Neural cell (in vitro differentiated cells): ENCODE measurements at regions not wholly inside any gene's neighbourhood (a gene's known extent, or its start where the extent isn't known, plus 50 kb on each side); places are given as distances from the start of the nearest gene placed in this dataset.
"Not testable (repeated sequence)": the region's sequence is repeated elsewhere in the genome, so short reads cannot be mapped to it uniquely, and the experiment has no call there.

Source experiments
- H2AFZ ChIP-seq: fragments of 200-600, 300-800 bp; sonication (generic), shearing (Covaris generic); 2 replicates; pipeline ENCODE4 v1.6.0; 2014; ENCODE audit warnings: low read depth, mild to moderate bottlenecking, antibody characterized with exemption, low read length, moderate library complexity
- H3F3A ChIP-seq: fragments of 200-600 bp; shearing (Covaris generic); 2 replicates; pipeline ENCODE4 v1.6.1; 2016; ENCODE audit warnings: mild to moderate bottlenecking, moderate library complexity, mixed read lengths, antibody characterized with exemption, low read length; ENCODE audit not compliant: insufficient read depth, poor library complexity, severe bottlenecking
- H3K27ac ChIP-seq: fragments of 200-600, 300-800 bp; sonication (generic), shearing (Covaris generic); 2 replicates; pipeline ENCODE4 v1.5.1; 2014; ENCODE audit warnings: mild to moderate bottlenecking, low read length, moderate library complexity
- H3K27me3 ChIP-seq: fragments of 300-800, 200-600 bp; sonication (generic), shearing (Covaris generic); 2 replicates; pipeline ENCODE4 v1.6.0; 2014; ENCODE audit warnings: mild to moderate bottlenecking, low read depth, low read length, moderate library complexity; ENCODE audit not compliant: insufficient read depth
- H3K36me3 ChIP-seq: fragments of 300-800, 200-600 bp; sonication (generic), shearing (Covaris generic); 2 replicates; pipeline ENCODE4 v1.5.1; 2014; ENCODE audit warnings: mild to moderate bottlenecking, antibody characterized with exemption, low read length, moderate library complexity; ENCODE audit not compliant: insufficient read depth
- H3K4me2 ChIP-seq: fragments of 300-800, 200-600 bp; sonication (generic), shearing (Covaris generic); 2 replicates; pipeline ENCODE4 v1.6.0; 2014; ENCODE audit warnings: mild to moderate bottlenecking, low read length
- H3K4me3 ChIP-seq: fragments of 300-800, 200-600 bp; sonication (generic), shearing (Covaris generic); 2 replicates; pipeline ENCODE4 v1.5.1; 2014; ENCODE audit warnings: mild to moderate bottlenecking, low read length, moderate library complexity
- H3K79me2 ChIP-seq: fragments of 200-600 bp; shearing (Covaris generic); replicated peaks from 2 replicates; pipeline ENCODE4 v1.6.0; 2014; ENCODE audit warnings: mild to moderate bottlenecking, low read length, moderate library complexity; ENCODE audit not compliant: insufficient read depth
- H3K9ac ChIP-seq: fragments of 300-800, 200-600 bp; sonication (generic), shearing (Covaris generic); 2 replicates; pipeline ENCODE4 v1.6.1; 2016; ENCODE audit warnings: mild to moderate bottlenecking, low read length, mixed read lengths
- H3K9me2 ChIP-seq: fragments of 200-600 bp; shearing (Covaris generic); 2 replicates; pipeline ENCODE4 v1.6.1; 2016; ENCODE audit warnings: mild to moderate bottlenecking, low read length, mixed read lengths; ENCODE audit not compliant: insufficient read depth
- H3K9me3 ChIP-seq: fragments of 200-600, 300-800 bp; sonication (generic), shearing (Covaris generic); 2 replicates; pipeline ENCODE4 v1.6.1; 2016; ENCODE audit warnings: mild to moderate bottlenecking, mixed run types, low read length, moderate library complexity, mixed read lengths
- H4K20me1 ChIP-seq: fragments of 200-600 bp; shearing (Covaris generic); 2 replicates; pipeline ENCODE4 v1.6.1; 2016; ENCODE audit warnings: mild to moderate bottlenecking, mixed run types; ENCODE audit not compliant: insufficient read depth
- EP300 ChIP-seq: fragments of 450-650 bp; conservative IDR thresholded peaks from 2 replicates; pipeline ENCODE4 v1.6.1; 2014; ENCODE audit warnings: antibody characterized with exemption, mild to moderate bottlenecking, moderate library complexity; ENCODE audit not compliant: poor library complexity, severe bottlenecking
- EZH2 ChIP-seq: fragments of 200-600, 300-800 bp; shearing (Covaris generic), sonication (generic); IDR thresholded peaks from 2 replicates; pipeline ENCODE4 v1.6.1; 2014; ENCODE audit warnings: antibody characterized with exemption, low read length, borderline replicate concordance, mild to moderate bottlenecking; ENCODE audit not compliant: insufficient read depth, poor library complexity, severe bottlenecking
- MXI1 ChIP-seq: fragments of 450-650 bp; conservative IDR thresholded peaks from 2 replicates; pipeline ENCODE4 v1.6.1; 2014; ENCODE audit warnings: antibody characterized with exemption, mild to moderate bottlenecking; ENCODE audit not compliant: poor library complexity, severe bottlenecking
- POLR2AphosphoS5 ChIP-seq: IDR thresholded peaks from 2 replicates; pipeline ENCODE4 v1.6.1; 2012
- RAD21 ChIP-seq: fragments of 450-650 bp; conservative IDR thresholded peaks from 2 replicates; pipeline ENCODE4 v1.6.1; 2014; ENCODE audit warnings: antibody characterized with exemption, mild to moderate bottlenecking, moderate library complexity
- SMC3 ChIP-seq: fragments of 450-650 bp; conservative IDR thresholded peaks from 2 replicates; pipeline ENCODE4 v1.6.1; 2014; ENCODE audit warnings: antibody characterized with exemption, mild to moderate bottlenecking, moderate library complexity; ENCODE audit not compliant: poor library complexity
- TAF1 ChIP-seq: IDR thresholded peaks from 2 replicates; pipeline ENCODE4 v1.6.1; 2012; ENCODE audit warnings: low read depth
- TF ChIP-seq, protein P1 (sequence below): fragments of 450-650 bp; IDR thresholded peaks from 2 replicates; pipeline ENCODE4 v1.5.1; 2014; ENCODE audit warnings: antibody characterized with exemption, mild to moderate bottlenecking, moderate library complexity; ENCODE audit not compliant: poor library complexity, severe bottlenecking
- TF ChIP-seq, protein P2 (sequence below): IDR thresholded peaks from 2 replicates; pipeline ENCODE4 v1.6.1; 2012; ENCODE audit warnings: borderline replicate concordance

DNA sequence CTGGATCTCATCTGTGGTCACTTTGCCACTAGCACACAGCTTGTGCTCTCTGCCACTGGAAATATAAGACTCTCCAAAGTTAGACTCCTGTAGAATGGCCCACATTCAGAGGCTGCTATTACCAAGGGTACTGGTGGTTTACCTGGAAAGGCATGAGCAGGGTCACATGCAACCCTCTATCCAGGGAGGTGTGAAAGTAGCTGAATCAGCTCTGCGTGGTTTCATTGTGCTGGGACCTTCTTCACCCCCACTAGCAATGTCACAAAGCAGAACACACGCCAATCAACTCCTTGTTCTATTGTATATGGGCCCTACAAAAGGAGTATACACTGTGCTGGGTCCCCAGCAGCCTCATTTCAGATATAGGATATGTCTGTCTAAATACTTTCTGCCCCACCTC lies 353.6 kb upstream of the AUTS2 start:
- H3K4me2 ChIP-seq, result no peak overlapping the region
- H2AFZ ChIP-seq, result no peak overlapping the region

DNA sequence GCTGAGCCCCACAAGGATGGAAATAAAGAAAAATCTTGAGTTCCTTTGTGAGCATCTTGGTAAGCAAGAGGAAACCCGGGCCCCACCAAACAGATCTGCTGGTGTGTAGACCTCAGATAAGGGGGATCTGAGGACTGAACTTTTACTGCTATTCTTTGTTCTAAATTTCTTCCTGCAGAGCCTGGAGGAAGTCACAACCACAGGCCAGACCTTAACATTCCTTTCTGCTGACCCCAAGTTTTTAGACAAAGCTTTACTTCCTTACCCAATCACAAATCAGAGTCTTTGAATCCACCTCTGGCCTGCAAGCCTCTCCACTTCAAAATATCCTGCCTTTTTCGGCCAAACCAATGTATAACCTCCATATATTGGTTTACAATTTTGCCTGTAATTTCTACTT lies 352.6 kb upstream of the AUTS2 start:
- H3K36me3 ChIP-seq, result no peaks in the 10 kb centered on the region
- no peaks in the 10 kb centered on the region for H4K20me1 ChIP-seq
- TF ChIP-seq POLR2AphosphoS5 (no peak), MXI1 (no peak), TAF1 (no peak), EZH2 (no peak), EP300 (no peak)
- H3K9me2 ChIP-seq, result no peaks in the 10 kb centered on the region
- H3K9me3 ChIP-seq, result no peaks in the 10 kb centered on the region
- H3K9ac ChIP-seq, result no peak overlapping the region
- H3K79me2 ChIP-seq, result no peaks in the 10 kb centered on the region
- H3F3A ChIP-seq, result no peaks in the 10 kb centered on the region
- H3K4me2 ChIP-seq, result no peak overlapping the region
- no peak overlapping the region for H3K4me3 ChIP-seq
- H3K27me3 ChIP-seq, result no peaks in the 10 kb centered on the region
- H2AFZ ChIP-seq, result no peak overlapping the region
- no peak overlapping the region for H3K27ac ChIP-seq

More for the DNA sequence above, 353.6 kb upstream of the AUTS2 start:
- no peak for TF ChIP-seq TAF1
- TF ChIP-seq MXI1, result no peak
- TF ChIP-seq EP300, result no peak
- no peak for TF ChIP-seq SMC3
- TF ChIP-seq EZH2, result no peak
- no peak for TF ChIP-seq RAD21
- no peak for TF ChIP-seq POLR2AphosphoS5
- TF ChIP-seq, protein P1, sequence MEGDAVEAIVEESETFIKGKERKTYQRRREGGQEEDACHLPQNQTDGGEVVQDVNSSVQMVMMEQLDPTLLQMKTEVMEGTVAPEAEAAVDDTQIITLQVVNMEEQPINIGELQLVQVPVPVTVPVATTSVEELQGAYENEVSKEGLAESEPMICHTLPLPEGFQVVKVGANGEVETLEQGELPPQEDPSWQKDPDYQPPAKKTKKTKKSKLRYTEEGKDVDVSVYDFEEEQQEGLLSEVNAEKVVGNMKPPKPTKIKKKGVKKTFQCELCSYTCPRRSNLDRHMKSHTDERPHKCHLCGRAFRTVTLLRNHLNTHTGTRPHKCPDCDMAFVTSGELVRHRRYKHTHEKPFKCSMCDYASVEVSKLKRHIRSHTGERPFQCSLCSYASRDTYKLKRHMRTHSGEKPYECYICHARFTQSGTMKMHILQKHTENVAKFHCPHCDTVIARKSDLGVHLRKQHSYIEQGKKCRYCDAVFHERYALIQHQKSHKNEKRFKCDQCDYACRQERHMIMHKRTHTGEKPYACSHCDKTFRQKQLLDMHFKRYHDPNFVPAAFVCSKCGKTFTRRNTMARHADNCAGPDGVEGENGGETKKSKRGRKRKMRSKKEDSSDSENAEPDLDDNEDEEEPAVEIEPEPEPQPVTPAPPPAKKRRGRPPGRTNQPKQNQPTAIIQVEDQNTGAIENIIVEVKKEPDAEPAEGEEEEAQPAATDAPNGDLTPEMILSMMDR, result no peak
- TF ChIP-seq, protein P2, sequence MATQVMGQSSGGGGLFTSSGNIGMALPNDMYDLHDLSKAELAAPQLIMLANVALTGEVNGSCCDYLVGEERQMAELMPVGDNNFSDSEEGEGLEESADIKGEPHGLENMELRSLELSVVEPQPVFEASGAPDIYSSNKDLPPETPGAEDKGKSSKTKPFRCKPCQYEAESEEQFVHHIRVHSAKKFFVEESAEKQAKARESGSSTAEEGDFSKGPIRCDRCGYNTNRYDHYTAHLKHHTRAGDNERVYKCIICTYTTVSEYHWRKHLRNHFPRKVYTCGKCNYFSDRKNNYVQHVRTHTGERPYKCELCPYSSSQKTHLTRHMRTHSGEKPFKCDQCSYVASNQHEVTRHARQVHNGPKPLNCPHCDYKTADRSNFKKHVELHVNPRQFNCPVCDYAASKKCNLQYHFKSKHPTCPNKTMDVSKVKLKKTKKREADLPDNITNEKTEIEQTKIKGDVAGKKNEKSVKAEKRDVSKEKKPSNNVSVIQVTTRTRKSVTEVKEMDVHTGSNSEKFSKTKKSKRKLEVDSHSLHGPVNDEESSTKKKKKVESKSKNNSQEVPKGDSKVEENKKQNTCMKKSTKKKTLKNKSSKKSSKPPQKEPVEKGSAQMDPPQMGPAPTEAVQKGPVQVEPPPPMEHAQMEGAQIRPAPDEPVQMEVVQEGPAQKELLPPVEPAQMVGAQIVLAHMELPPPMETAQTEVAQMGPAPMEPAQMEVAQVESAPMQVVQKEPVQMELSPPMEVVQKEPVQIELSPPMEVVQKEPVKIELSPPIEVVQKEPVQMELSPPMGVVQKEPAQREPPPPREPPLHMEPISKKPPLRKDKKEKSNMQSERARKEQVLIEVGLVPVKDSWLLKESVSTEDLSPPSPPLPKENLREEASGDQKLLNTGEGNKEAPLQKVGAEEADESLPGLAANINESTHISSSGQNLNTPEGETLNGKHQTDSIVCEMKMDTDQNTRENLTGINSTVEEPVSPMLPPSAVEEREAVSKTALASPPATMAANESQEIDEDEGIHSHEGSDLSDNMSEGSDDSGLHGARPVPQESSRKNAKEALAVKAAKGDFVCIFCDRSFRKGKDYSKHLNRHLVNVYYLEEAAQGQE, result no peak
- Histone ChIP-seq H3K36me3 (no peaks in the 10 kb centered on the region), H3K27me3 (no peaks in the 10 kb centered on the region), H3K9me3 (no peaks in the 10 kb centered on the region), H3F3A (no peaks in the 10 kb centered on the region), H3K9me2 (no peaks in the 10 kb centered on the region), H3K4me3 (no peak overlapping the region), H3K79me2 (no peaks in the 10 kb centered on the region), H4K20me1 (no peaks in the 10 kb centered on the region), H3K27ac (no peak overlapping the region), H3K9ac (no peak overlapping the region)

DNA sequence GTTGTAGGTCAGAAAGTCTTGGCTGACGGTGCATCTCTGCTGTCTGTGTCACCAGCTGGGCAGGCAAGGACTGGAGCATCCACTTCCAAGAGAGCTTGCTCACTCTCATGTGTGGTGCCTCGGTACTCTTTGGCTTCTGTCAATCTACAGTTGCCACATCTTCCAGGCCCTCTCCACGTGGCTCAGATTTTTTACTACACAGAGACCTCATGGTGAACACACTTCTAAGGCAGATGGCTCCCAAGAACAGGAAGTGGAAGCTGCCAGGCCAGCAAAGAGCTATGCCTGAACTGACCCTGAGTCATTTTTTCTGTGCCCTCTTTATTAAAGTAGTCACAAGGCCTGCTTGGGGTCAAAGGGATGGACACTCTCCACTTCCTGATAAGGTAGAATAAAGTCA lies 351.5 kb upstream of the AUTS2 start:
- Histone ChIP-seq H4K20me1 (no peaks in the 10 kb centered on the region), H3K4me3 (no peak overlapping the region), H3K9me2 (no peaks in the 10 kb centered on the region), H3K4me2 (no peak overlapping the region), H3K9ac (no peak overlapping the region), H3F3A (no peaks in the 10 kb centered on the region), H3K27me3 (no peaks in the 10 kb centered on the region), H3K36me3 (no peaks in the 10 kb centered on the region), H3K79me2 (no peaks in the 10 kb centered on the region), H3K9me3 (no peaks in the 10 kb centered on the region), H3K27ac (no peak overlapping the region), H2AFZ (no peak overlapping the region)
- TF ChIP-seq EP300, result no peak
- TF ChIP-seq, protein P2, result no peak
- TF ChIP-seq SMC3, result no peak
- TF ChIP-seq RAD21, result no peak
- no peak for TF ChIP-seq EZH2

DNA sequence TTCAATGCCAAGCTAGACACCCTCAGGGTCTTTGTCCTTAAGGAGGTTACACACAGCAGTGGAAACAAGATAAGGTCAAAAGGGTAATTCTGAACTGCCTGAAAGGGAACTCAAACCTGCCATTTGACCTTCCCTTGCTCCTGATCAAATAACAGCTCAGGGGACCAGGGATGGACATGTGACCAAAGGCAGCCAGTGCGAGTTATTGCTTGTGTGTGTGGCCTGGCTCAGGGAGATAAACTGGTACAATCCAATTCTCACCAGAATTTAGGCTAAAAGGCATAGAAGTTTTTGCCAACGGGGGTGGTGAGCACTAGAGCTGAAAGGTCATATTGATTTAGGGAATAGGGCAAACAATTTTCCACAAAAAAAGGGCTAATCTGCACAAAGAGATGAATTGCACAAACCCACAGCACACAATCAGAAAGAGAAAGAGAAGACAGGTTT lies 349.9 kb upstream of the AUTS2 start:
- not testable (repeated sequence) for H3K9me2 ChIP-seq, H2AFZ ChIP-seq, H4K20me1 ChIP-seq, H3K27ac ChIP-seq, H3K4me3 ChIP-seq, H3F3A ChIP-seq, H3K9ac ChIP-seq, H3K27me3 ChIP-seq, H3K9me3 ChIP-seq, H3K79me2 ChIP-seq, H3K4me2 ChIP-seq, H3K36me3 ChIP-seq
